ENCODE measurements at regions not wholly inside any gene's neighbourhood (a gene's known extent, or its start where the extent isn't known, plus 50 kb on each side); places are given as distances from the start of the nearest gene placed in this dataset.

GRCh38 chr1:234875328-234875952 lies 253.2 kb downstream of the TOMM20 start:
- H3K27me3 Mint-ChIP-seq = no peaks in the 10 kb centered on the region

GRCh38 chr1:234874291-234875288 lies 254.0 kb downstream of the TOMM20 start:
- ATAC-seq (ENCODE audit: low read depth) (no peak), DNase-seq (no peak)
- intact Hi-C loops (cut with micrococcal nuclease) = no loop called here
- Mint-ChIP-seq H3K36me3 (ENCODE audit: low read depth) (no peaks in the 10 kb centered on the region), H3K27ac (peak overlapping the region; percentile 4), H3K4me3 (no peak overlapping the region), H3K27me3 (no peaks in the 10 kb centered on the region), H3K4me1 (peaks cover 11% of the 10 kb centered on the region), H3K9me3 (no peaks in the 10 kb centered on the region)
- TF ChIP-seq, protein P1, sequence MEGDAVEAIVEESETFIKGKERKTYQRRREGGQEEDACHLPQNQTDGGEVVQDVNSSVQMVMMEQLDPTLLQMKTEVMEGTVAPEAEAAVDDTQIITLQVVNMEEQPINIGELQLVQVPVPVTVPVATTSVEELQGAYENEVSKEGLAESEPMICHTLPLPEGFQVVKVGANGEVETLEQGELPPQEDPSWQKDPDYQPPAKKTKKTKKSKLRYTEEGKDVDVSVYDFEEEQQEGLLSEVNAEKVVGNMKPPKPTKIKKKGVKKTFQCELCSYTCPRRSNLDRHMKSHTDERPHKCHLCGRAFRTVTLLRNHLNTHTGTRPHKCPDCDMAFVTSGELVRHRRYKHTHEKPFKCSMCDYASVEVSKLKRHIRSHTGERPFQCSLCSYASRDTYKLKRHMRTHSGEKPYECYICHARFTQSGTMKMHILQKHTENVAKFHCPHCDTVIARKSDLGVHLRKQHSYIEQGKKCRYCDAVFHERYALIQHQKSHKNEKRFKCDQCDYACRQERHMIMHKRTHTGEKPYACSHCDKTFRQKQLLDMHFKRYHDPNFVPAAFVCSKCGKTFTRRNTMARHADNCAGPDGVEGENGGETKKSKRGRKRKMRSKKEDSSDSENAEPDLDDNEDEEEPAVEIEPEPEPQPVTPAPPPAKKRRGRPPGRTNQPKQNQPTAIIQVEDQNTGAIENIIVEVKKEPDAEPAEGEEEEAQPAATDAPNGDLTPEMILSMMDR (IDR thresholded peaks at IDR 0.05) = no peak
- CTCF ChIA-PET = no interaction called here
- POLR2A ChIA-PET = interaction anchor here (0.6 to 1.2 kb wide), 3 partner anchors 25 to 322 kb away, joined by 3 to 5 read pairs (median 3); no protein-coding TSS in a partner anchor

More at GRCh38 chr1:234875328-234875952, 253.2 kb downstream of the TOMM20 start:
- H3K4me3 Mint-ChIP-seq = no peak overlapping the region
- H3K9me3 Mint-ChIP-seq = no peaks in the 10 kb centered on the region
- TF ChIP-seq, protein P1 (IDR thresholded peaks at IDR 0.05) = no peak
- H3K27ac Mint-ChIP-seq = no peak overlapping the region
- H3K36me3 Mint-ChIP-seq (ENCODE audit: low read depth) = no peaks in the 10 kb centered on the region
- ChIA-PET POLR2A (interaction anchor here (1.0 to 1.1 kb wide), 3 partner anchors 12 to 107 kb away, joined by 3 read pairs; no protein-coding TSS in a partner anchor), CTCF (no interaction called here)
- ATAC-seq (ENCODE audit: low read depth) (no peak), DNase-seq (no peak)
- H3K4me1 Mint-ChIP-seq = peaks cover 15% of the 10 kb centered on the region
- intact Hi-C loops (cut with micrococcal nuclease) = no loop called here

GRCh38 chr1:234871710-234872271 lies 256.8 kb downstream of the TOMM20 start:
- Mint-ChIP-seq H3K27me3 (no peaks in the 10 kb centered on the region), H3K4me1 (peaks cover 4% of the 10 kb centered on the region), H3K9me3 (no peaks in the 10 kb centered on the region), H3K36me3 (ENCODE audit: low read depth) (no peaks in the 10 kb centered on the region), H3K4me3 (no peak overlapping the region), H3K27ac (no peak overlapping the region)
- ATAC-seq (ENCODE audit: low read depth) (no peak), DNase-seq (no peak)
- ChIA-PET POLR2A (interaction anchor here (1.4 kb wide), 1 partner anchor 9 kb away, joined by 3 read pairs; no protein-coding TSS in a partner anchor), CTCF (no interaction called here)
- TF ChIP-seq, protein P1 (IDR thresholded peaks at IDR 0.05) = no peak
- intact Hi-C loops (cut with micrococcal nuclease) = no loop called here

DNA sequence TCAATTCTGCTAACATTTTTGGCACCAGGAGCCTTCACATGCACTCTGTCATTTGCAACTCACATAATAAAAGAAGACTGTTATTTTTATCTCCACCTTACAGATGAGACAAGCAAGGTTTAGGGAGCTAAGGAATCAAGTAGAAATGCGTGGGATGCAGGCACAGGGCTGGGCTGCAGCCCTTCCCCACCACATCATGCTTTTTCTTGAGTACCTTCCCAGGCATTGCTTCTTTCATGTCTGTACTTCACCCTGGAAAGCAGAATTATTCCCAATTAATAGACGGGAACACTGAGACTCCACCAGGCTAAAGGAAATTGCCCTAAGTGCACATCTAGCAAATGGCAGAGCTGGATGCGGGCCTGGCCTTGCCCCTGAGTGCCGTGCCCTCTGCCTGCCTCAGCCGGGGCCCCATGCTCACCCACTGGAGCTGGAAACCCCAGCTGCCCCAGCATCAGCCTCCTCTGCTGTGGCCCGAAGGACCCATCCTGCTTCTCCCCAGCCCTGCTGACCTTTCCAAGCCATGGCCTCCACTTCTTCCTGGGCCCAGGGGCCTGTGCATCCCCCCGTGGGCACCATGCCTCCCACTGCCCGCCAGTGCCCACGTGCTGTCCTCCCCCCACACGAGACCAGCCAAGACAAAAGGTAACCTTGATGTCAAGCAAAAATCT lies 257.5 kb downstream of the TOMM20 start:
- H3K4me3 Mint-ChIP-seq = no peak overlapping the region
- no peak for DNase-seq
- CTCF ChIA-PET = no interaction called here
- no peaks in the 10 kb centered on the region for H3K36me3 Mint-ChIP-seq (ENCODE audit: low read depth)
- intact Hi-C loops (cut with micrococcal nuclease) = no loop called here
- H3K4me1 Mint-ChIP-seq = no peaks in the 10 kb centered on the region
- no peaks in the 10 kb centered on the region for H3K9me3 Mint-ChIP-seq
- POLR2A ChIA-PET = interaction anchor here (1.4 kb wide), 1 partner anchor 9 kb away, joined by 3 read pairs; no protein-coding TSS in a partner anchor
- no peaks in the 10 kb centered on the region for H3K27me3 Mint-ChIP-seq
- no peak overlapping the region for H3K27ac Mint-ChIP-seq
- ATAC-seq (ENCODE audit: low read depth) = no peak
- TF ChIP-seq, protein P1 (IDR thresholded peaks at IDR 0.05) = no peak
